Prostate gland (tissue), 2 donors: ENCODE measurements at regions not wholly inside any gene's neighbourhood (a gene's known extent, or its start where the extent isn't known, plus 50 kb on each side); places are given as distances from the start of the nearest gene placed in this dataset.

Experiments
- DNase-seq: peaks from one replicate; pipeline ENCODE4 v3.0.0-alpha.2; 2019; ENCODE audit warnings: low spot score
- H3K27ac ChIP-seq, 2 donors: fragments of 200-600 bp; sonication (generic); 2 replicates each; pipeline ENCODE4 v1.5.1; 2017 to 2019
- H3K27me3 ChIP-seq: fragments of 200-600 bp; sonication (generic); replicated peaks from 2 replicates; pipeline ENCODE4 v1.5.1; 2019; ENCODE audit not compliant: insufficient read depth
- H3K36me3 ChIP-seq, 2 donors: fragments of 200-600 bp; sonication (generic); 1 replicate in 1 of 2; 2 replicates in 1 of 2; pipeline versions ENCODE4 v1.5.1 to v1.8.1; 2017 to 2019
- H3K4me1 ChIP-seq: fragments of 200-600 bp; sonication (generic); replicated peaks from 2 replicates; pipeline ENCODE4 v1.5.1; 2019
- H3K4me3 ChIP-seq, 2 donors: fragments of 200-600 bp; sonication (generic); 2 replicates each; pipeline ENCODE4 v1.5.1; 2017 to 2019
- H3K9me3 ChIP-seq: fragments of 200-600 bp; sonication (generic); 2 replicates; pipeline ENCODE4 v1.5.1; 2017
- POLR2A ChIP-seq: fragments of 450-650 bp; IDR thresholded peaks from one replicate; pipeline ENCODE4 v1.6.1; 2016; ENCODE audit warnings: antibody characterized with exemption, mild to moderate bottlenecking
- POLR2AphosphoS5 ChIP-seq: sonication (generic); formaldehyde crosslinking; IDR thresholded peaks from one replicate; pipeline ENCODE4 v1.6.1; 2017; ENCODE audit warnings: antibody characterized with exemption
- WGBS: methylation state at CpG from one replicate; pipeline ENCODE4 v1.1.5; 2018; 5-methylcytosine and 5-hydroxymethylcytosine counted together
- intact Hi-C: fragments of 100-400 bp; cut with DNase I; formaldehyde crosslinking; loops from one replicate; pipeline ENCODE4 v1.14.2; 2022
- TF ChIP-seq, protein P1 (sequence below), 4 experiments: fragments of 200-600 bp in 2 of 4; fragments of 450-650 bp in 2 of 4; sonication (generic) in 2 of 4; IDR thresholded peaks; 1 replicate in 3 of 4; 2 replicates in 1 of 4; pipeline ENCODE4 v1.5.1; 2016 to 2019; ENCODE audit warnings: antibody characterized with exemption in 4 of 4, mild to moderate bottlenecking in 2 of 4, moderate library complexity in 2 of 4

DNA sequence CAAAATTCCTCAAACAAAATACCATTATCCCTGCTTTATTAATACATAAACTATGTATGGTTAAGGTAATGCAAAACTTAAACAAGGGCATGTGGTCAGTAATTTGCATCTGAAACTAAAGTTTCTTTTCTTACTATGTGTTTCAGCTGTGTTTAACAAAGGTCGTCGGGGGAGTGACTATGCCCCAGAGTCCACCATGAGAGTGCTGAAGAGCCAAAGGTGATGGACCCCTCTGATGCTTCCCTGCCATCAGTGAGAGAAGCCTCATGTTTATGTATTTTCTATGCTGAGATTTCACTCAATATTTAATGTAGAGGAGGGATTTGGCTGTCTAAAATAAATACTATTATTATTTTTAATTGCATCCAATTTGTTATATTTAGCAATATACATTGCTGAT, 707.2 kb upstream of the REG3G start:
- H3K27me3 ChIP-seq = no peaks in the 10 kb centered on the region
- H3K4me3 ChIP-seq = no peak overlapping the region
- no peaks in the 10 kb centered on the region for H3K9me3 ChIP-seq
- WGBS = 67% methylated on average over 2 of the region's 2 CpGs
- no peak for TF ChIP-seq POLR2A
- TF ChIP-seq POLR2AphosphoS5 = no peak
- TF ChIP-seq, protein P1, sequence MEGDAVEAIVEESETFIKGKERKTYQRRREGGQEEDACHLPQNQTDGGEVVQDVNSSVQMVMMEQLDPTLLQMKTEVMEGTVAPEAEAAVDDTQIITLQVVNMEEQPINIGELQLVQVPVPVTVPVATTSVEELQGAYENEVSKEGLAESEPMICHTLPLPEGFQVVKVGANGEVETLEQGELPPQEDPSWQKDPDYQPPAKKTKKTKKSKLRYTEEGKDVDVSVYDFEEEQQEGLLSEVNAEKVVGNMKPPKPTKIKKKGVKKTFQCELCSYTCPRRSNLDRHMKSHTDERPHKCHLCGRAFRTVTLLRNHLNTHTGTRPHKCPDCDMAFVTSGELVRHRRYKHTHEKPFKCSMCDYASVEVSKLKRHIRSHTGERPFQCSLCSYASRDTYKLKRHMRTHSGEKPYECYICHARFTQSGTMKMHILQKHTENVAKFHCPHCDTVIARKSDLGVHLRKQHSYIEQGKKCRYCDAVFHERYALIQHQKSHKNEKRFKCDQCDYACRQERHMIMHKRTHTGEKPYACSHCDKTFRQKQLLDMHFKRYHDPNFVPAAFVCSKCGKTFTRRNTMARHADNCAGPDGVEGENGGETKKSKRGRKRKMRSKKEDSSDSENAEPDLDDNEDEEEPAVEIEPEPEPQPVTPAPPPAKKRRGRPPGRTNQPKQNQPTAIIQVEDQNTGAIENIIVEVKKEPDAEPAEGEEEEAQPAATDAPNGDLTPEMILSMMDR (IDR thresholded peaks at IDR 0.05) = no peak
- DNase-seq = no peak
- no peak overlapping the region for H3K27ac ChIP-seq
- H3K4me1 ChIP-seq = no peaks in the 10 kb centered on the region
- H3K36me3 ChIP-seq = no peaks in the 10 kb centered on the region
- intact Hi-C loops = no loop called here

DNA sequence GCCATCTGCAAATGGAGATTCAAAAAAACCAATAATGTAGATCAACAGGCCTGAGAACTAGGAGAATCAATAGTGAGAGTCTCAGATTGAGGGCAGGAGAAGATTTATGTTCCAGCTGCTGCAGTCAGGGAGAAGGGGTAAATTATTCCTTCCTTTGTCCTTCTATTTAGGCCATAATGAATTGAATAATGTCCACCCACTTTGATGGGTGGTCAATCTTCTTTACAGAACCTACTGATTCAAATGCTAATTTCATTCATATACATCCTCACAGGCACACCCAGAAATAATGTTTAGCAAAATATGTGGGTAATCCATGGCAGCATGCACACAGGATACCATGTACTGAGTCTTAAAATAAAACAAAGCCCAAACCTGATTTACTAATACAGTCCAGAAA, 695.3 kb upstream of the REG3G start:
- no peak for DNase-seq
- H3K27ac ChIP-seq = no peak overlapping the region
- no peaks in the 10 kb centered on the region for H3K36me3 ChIP-seq
- H3K4me1 ChIP-seq = no peaks in the 10 kb centered on the region
- TF ChIP-seq, protein P1 (IDR thresholded peaks at IDR 0.05) = no peak
- TF ChIP-seq POLR2A (no peak), POLR2AphosphoS5 (no peak)
- H3K4me3 ChIP-seq = no peak overlapping the region
- H3K27me3 ChIP-seq = no peaks in the 10 kb centered on the region
- intact Hi-C loops = no loop called here
- H3K9me3 ChIP-seq = no peaks in the 10 kb centered on the region

DNA sequence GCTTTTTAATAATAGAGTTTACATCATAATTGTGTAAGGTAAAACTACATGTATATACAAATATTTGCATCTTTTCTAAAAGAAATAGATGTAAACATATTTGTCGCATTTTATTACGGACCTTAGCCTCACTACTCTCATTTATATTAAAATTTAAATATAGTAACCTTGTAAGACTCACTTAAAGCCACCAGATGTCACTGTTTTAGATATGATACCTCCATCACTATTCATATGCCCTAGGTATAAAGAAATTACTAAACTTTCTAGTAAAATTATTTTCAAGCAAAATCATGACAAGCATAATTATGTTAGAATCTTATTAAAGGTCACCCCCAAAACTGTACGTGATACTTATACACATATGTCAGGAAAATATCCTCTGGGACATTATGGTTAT, 674.3 kb upstream of the REG3G start:
- 64% methylated on average over 3 of the region's 3 CpGs for WGBS
- no peaks in the 10 kb centered on the region for H3K9me3 ChIP-seq
- no peak overlapping the region for H3K27ac ChIP-seq
- intact Hi-C loops = no loop called here
- TF ChIP-seq POLR2A (no peak), POLR2AphosphoS5 (no peak)
- TF ChIP-seq, protein P1 (IDR thresholded peaks at IDR 0.05) = no peak
- no peaks in the 10 kb centered on the region for H3K4me1 ChIP-seq
- no peak overlapping the region for H3K4me3 ChIP-seq
- no peaks in the 10 kb centered on the region for H3K27me3 ChIP-seq
- no peaks in the 10 kb centered on the region for H3K36me3 ChIP-seq
- DNase-seq = no peak

DNA sequence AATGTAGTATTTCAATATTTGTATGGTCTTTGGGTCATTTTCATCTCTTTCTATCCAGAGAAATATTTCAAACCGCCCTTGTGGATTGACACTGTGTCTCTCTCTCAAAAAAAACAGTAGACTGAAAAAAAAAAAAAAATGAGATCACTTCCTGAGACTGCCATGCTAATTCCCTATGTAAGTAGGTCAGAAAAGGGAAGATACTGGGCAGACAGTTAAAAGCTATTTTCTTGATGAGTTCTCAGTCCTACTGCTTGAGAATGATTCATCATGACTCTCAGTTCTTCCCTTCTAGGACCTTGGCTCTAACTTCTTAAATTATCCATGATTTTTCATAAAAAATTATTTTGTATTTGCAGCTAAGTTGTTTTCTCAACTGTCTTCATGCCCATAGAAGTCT, 672.3 kb upstream of the REG3G start:
- no peaks in the 10 kb centered on the region for H3K4me1 ChIP-seq
- H3K36me3 ChIP-seq = no peaks in the 10 kb centered on the region
- no peaks in the 10 kb centered on the region for H3K9me3 ChIP-seq
- DNase-seq = no peak
- 96% methylated on average over 1 of the region's 1 CpG for WGBS
- no peak overlapping the region for H3K27ac ChIP-seq
- no peak for TF ChIP-seq POLR2AphosphoS5
- TF ChIP-seq POLR2A = no peak
- TF ChIP-seq, protein P1 (IDR thresholded peaks at IDR 0.05) = no peak
- no peak overlapping the region for H3K4me3 ChIP-seq
- intact Hi-C loops = no loop called here
- H3K27me3 ChIP-seq = no peaks in the 10 kb centered on the region

DNA sequence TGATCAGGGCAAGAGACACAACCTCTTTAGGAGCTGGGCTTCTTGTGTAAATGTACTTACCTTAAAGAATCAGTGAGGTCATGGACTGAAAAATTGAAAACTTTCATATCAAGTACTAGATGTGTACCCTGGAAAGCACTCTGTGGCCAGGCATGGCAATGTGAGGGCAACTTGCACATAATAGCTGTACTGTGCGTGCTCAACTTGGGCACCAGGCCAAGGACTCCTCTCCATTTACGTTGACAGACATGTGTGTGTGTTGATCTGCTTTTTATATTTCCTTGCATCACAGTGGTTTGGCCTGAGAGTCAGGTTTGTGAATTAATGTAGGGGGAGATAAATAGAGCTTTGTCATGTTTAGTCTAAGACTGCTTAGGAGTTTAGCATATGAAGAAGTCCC, 669.5 kb upstream of the REG3G start:
- no peak for DNase-seq
- 26% methylated on average over 2 of the region's 2 CpGs for WGBS
- H3K9me3 ChIP-seq = no peaks in the 10 kb centered on the region

More for the DNA sequence above, 669.5 kb upstream of the REG3G start:
- Histone ChIP-seq H3K36me3 (no peaks in the 10 kb centered on the region), H3K4me3 (no peak overlapping the region), H3K27ac (no peak overlapping the region), H3K27me3 (no peaks in the 10 kb centered on the region), H3K4me1 (no peaks in the 10 kb centered on the region)
- TF ChIP-seq, protein P1 (IDR thresholded peaks at IDR 0.05) = no peak
- TF ChIP-seq POLR2A = no peak
- TF ChIP-seq POLR2AphosphoS5 = no peak
- intact Hi-C loops = no loop called here
